Keratinocyte (primary cell): ENCODE measurements at regions not wholly inside any gene's neighbourhood (a gene's known extent, or its start where the extent isn't known, plus 50 kb on each side); places are given as distances from the start of the nearest gene placed in this dataset.

ENCODE experiments used
- DNase-seq: peaks from one replicate; pipeline ENCODE4 v3.0.0-alpha.2; 2011; ENCODE audit warnings: low read depth, missing footprints, low spot score
- FAIRE-seq: peaks from 2 replicates; lab custom pipeline; 2011; peaks lifted over from hg19 to GRCh38; lab: Jason Lieb, UNC
- H2AFZ ChIP-seq: 2 replicates; pipeline ENCODE4 v1.6.0; 2012; ENCODE audit warnings: low read length, control low read depth, inconsistent platforms; ENCODE audit not compliant: control insufficient read depth
- H3K27ac ChIP-seq: 2 replicates; pipeline ENCODE4 v1.5.1; 2011; ENCODE audit warnings: low read length; ENCODE audit not compliant: control insufficient read depth, insufficient read depth
- H3K27me3 ChIP-seq: 3 replicates; pipeline ENCODE4 v1.6.0; 2011; ENCODE audit warnings: low read length; ENCODE audit not compliant: control insufficient read depth, insufficient read depth; ENCODE audit errors: extremely low read depth
- H3K36me3 ChIP-seq, 2 experiments: 2 replicates in 1 of 2; 3 replicates in 1 of 2; pipeline ENCODE4 v1.5.1; 2011; ENCODE audit warnings: low read length in 2 of 2, mild to moderate bottlenecking in 1 of 2; ENCODE audit not compliant: control insufficient read depth in 2 of 2, insufficient read depth in 2 of 2; ENCODE audit errors: extremely low read depth in 1 of 2
- H3K4me1 ChIP-seq: 3 replicates; pipeline ENCODE4 v1.5.1; 2011; ENCODE audit warnings: low read length; ENCODE audit not compliant: control insufficient read depth, insufficient read depth; ENCODE audit errors: extremely low read depth
- H3K4me2 ChIP-seq: 3 replicates; pipeline ENCODE4 v1.6.0; 2011; ENCODE audit warnings: low read depth, low read length; ENCODE audit not compliant: control insufficient read depth, insufficient read depth; ENCODE audit errors: extremely low read depth
- H3K4me3 ChIP-seq, 3 experiments: fragments of 200-600 bp in 1 of 3; sonication (generic) in 1 of 3; 2 replicates in 2 of 3; 3 replicates in 1 of 3; pipeline ENCODE4 v1.5.1; 2011 to 2016; ENCODE audit warnings: low read length in 3 of 3, mild to moderate bottlenecking in 3 of 3, control low read depth in 2 of 3, inconsistent platforms in 1 of 3, low read depth in 1 of 3, mixed read lengths in 1 of 3, mixed run types in 1 of 3, moderate library complexity in 1 of 3; ENCODE audit not compliant: control insufficient read depth in 2 of 3, insufficient read depth in 2 of 3; ENCODE audit errors: extremely low read depth in 1 of 3
- H3K79me2 ChIP-seq: 2 replicates; pipeline ENCODE4 v1.6.0; 2012; ENCODE audit warnings: low read length; ENCODE audit not compliant: control insufficient read depth, insufficient read depth
- H3K9ac ChIP-seq: 3 replicates; pipeline ENCODE4 v1.6.0; 2011; ENCODE audit warnings: low read length; ENCODE audit not compliant: control insufficient read depth, insufficient read depth; ENCODE audit errors: extremely low read depth
- H3K9me1 ChIP-seq: 3 replicates; pipeline ENCODE4 v1.6.0; 2011; ENCODE audit warnings: low read length; ENCODE audit not compliant: control insufficient read depth, insufficient read depth; ENCODE audit errors: extremely low read depth
- H3K9me3 ChIP-seq: 2 replicates; pipeline ENCODE4 v1.5.1; 2012; ENCODE audit warnings: low read depth, low read length; ENCODE audit not compliant: control insufficient read depth
- H4K20me1 ChIP-seq: 3 replicates; pipeline ENCODE4 v1.6.0; 2011; ENCODE audit warnings: low read length; ENCODE audit not compliant: control insufficient read depth, insufficient read depth; ENCODE audit errors: extremely low read depth
- CTCF ChIP-seq, 3 experiments: IDR thresholded peaks in 1 of 3; conservative IDR thresholded peaks in 1 of 3; optimal IDR thresholded peaks in 1 of 3; 2 replicates in 2 of 3; 3 replicates in 1 of 3; pipeline versions ENCODE3 to v1.5.1; 2011; ENCODE audit warnings: low read length in 3 of 3, mild to moderate bottlenecking in 3 of 3, moderate library complexity in 2 of 3, control low read depth in 1 of 3, inconsistent platforms in 1 of 3; ENCODE audit not compliant: insufficient read depth in 2 of 3; ENCODE audit errors: extremely low read depth in 1 of 3
- EZH2 ChIP-seq: IDR thresholded peaks from one replicate; pipeline ENCODE4 v1.6.1; 2012; ENCODE audit warnings: inconsistent platforms, mild to moderate bottlenecking, low read length, moderate library complexity
- dilution Hi-C: fragments of 300-500 bp; cut with MboI; formaldehyde crosslinking; loops from one replicate; pipeline ENCODE4 v1.7.0; 2020; ENCODE audit warnings: low sequenced_read_pairs; ENCODE audit not compliant: extremely low pct_ligation_motif_present

DNA sequence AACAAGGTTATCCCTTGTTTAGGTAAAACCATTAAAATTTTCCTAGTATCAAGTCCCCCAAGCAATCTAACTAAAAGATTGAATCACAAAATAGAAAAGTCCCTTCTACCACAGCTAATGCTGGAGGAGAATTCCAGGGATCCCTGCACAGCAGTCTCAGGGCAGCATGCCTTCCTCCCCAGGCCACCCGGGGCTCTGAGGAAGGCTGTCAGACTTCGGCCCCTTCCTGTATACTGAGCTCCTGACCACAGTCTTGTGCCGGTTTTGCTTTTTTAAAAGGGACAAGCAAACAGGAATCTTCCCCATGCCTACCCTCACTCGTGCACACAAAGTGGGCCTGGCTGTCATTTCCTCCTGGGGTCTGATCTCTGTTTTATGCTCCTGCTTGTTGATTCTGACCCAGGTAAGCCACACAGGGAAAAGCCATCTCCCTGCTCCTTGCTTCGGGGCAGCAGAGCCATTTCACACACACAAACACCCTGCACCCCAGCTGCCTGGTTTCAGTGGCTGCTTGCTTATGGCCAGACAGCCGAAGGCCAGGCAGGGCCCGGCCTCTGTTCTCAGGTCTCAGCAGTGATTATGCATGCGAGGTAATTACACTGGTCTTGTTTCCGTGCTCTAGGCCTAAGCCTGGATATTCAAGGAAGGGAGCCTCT is 211.9 kb downstream of the NXNL2 start:
- H3K36me3 ChIP-seq: no peaks in the 10 kb centered on the region
- H3K79me2 ChIP-seq: no peaks in the 10 kb centered on the region
- no peaks in the 10 kb centered on the region for H3K9me3 ChIP-seq
- no peak overlapping the region for H3K4me2 ChIP-seq
- no peaks in the 10 kb centered on the region for H3K9me1 ChIP-seq
- H3K4me3 ChIP-seq: no peak overlapping the region
- FAIRE-seq: no peak
- no peaks in the 10 kb centered on the region for H3K27me3 ChIP-seq
- TF ChIP-seq EZH2 (no peak), CTCF (optimal IDR thresholded peaks at IDR 0.05 in 1 of 3, IDR thresholded peaks at IDR 0.05 in 1 of 3, conservative IDR thresholded peaks at IDR 0.05 in 1 of 3; ENCODE audit: extremely low read depth in 1 of 3, insufficient read depth in 2 of 3, low read length in 3 of 3) (no peak)
- no peak for DNase-seq
- H3K4me1 ChIP-seq: peaks cover 8% of the 10 kb centered on the region
- no peak overlapping the region for H3K27ac ChIP-seq
- no peak overlapping the region for H3K9ac ChIP-seq
- H4K20me1 ChIP-seq: no peaks in the 10 kb centered on the region
- dilution Hi-C loops: no loop called here
- H2AFZ ChIP-seq: no peak overlapping the region

- no peak overlapping the region for H3K9ac ChIP-seq
- peaks cover 8% of the 10 kb centered on the region for H3K4me1 ChIP-seq
- no peaks in the 10 kb centered on the region for H3K36me3 ChIP-seq
- no peak overlapping the region for H2AFZ ChIP-seq
- H3K9me3 ChIP-seq: no peaks in the 10 kb centered on the region
- no peaks in the 10 kb centered on the region for H4K20me1 ChIP-seq
- dilution Hi-C loops: no loop called here
- no peaks in the 10 kb centered on the region for H3K79me2 ChIP-seq
- no peak overlapping the region for H3K27ac ChIP-seq
- no peak for TF ChIP-seq EZH2
- no peak for TF ChIP-seq CTCF (optimal IDR thresholded peaks at IDR 0.05 in 1 of 3, IDR thresholded peaks at IDR 0.05 in 1 of 3, conservative IDR thresholded peaks at IDR 0.05 in 1 of 3; ENCODE audit: extremely low read depth in 1 of 3, insufficient read depth in 2 of 3, low read length in 3 of 3)
- no peak overlapping the region for H3K4me3 ChIP-seq
- no peaks in the 10 kb centered on the region for H3K9me1 ChIP-seq
- peak; percentile 90 for FAIRE-seq
- H3K4me2 ChIP-seq: no peak overlapping the region
- no peaks in the 10 kb centered on the region for H3K27me3 ChIP-seq
- no peak for DNase-seq
Observed at GRCh38 chr9:88747768-88748167, 212.8 kb downstream of the NXNL2 start.
